ENCODE measurements at regions not wholly inside any gene's neighbourhood (a gene's known extent, or its start where the extent isn't known, plus 50 kb on each side); places are given as distances from the start of the nearest gene placed in this dataset.

GRCh38 chr3:115336836-115337235 lies 189.7 kb upstream of the ZBTB20 start:
- no peak for DNase-seq

GRCh38 chr3:115340586-115340985 lies 193.5 kb upstream of the ZBTB20 start:
- no peak for DNase-seq

- no peak for DNase-seq
Observed at GRCh38 chr3:115341208-115341607, 194.1 kb upstream of the ZBTB20 start.

- DNase-seq = no peak
Observed at GRCh38 chr3:115347737-115348136, 200.6 kb upstream of the ZBTB20 start.

- no peak for DNase-seq
Observed at GRCh38 chr3:115348412-115348811, 201.3 kb upstream of the ZBTB20 start.

GRCh38 chr3:115348951-115349745 lies 202.1 kb upstream of the ZBTB20 start:
- no peak for DNase-seq

GRCh38 chr3:115350606-115351005 lies 203.5 kb upstream of the ZBTB20 start:
- DNase-seq = no peak

- no peak for DNase-seq
Observed at GRCh38 chr3:115351193-115351592, 204.1 kb upstream of the ZBTB20 start.

- DNase-seq = no peak
Observed at GRCh38 chr3:115354010-115354409, 206.9 kb upstream of the ZBTB20 start.

- DNase-seq = no peak
Observed at GRCh38 chr3:115357456-115357855, 210.4 kb upstream of the ZBTB20 start.

GRCh38 chr3:115359536-115359935 lies 212.4 kb upstream of the ZBTB20 start:
- no peak for DNase-seq

GRCh38 chr3:115361806-115362205 lies 214.7 kb upstream of the ZBTB20 start:
- peak; percentile 21 for DNase-seq

GRCh38 chr3:115363071-115363470 lies 216.0 kb upstream of the ZBTB20 start:
- DNase-seq = no peak

GRCh38 chr3:115369021-115369420 lies 221.9 kb upstream of the ZBTB20 start:
- no peak for DNase-seq

- DNase-seq = no peak
Observed at GRCh38 chr3:115375362-115375761, 228.3 kb upstream of the ZBTB20 start.

GRCh38 chr3:115380883-115381572 lies 233.9 kb upstream of the ZBTB20 start:
- DNase-seq = no peak

- DNase-seq = no peak
Observed at GRCh38 chr3:115381573-115381912, 234.5 kb upstream of the ZBTB20 start.

- no peak for DNase-seq
Observed at GRCh38 chr3:115381931-115382330, 234.8 kb upstream of the ZBTB20 start.

- no peak for DNase-seq
Observed at GRCh38 chr3:115384381-115384780, 237.3 kb upstream of the ZBTB20 start.

- DNase-seq = no peak
Observed at GRCh38 chr3:115385774-115386730, 237.3 kb upstream of the GAP43 start.

- DNase-seq = no peak
Observed at GRCh38 chr3:115388166-115388565, 235.1 kb upstream of the GAP43 start.

- no peak for DNase-seq
Observed at GRCh38 chr3:115388811-115389210, 234.5 kb upstream of the GAP43 start.

GRCh38 chr3:115396801-115397200 lies 226.5 kb upstream of the GAP43 start:
- no peak for DNase-seq
